ENCODE measurements at regions not wholly inside any gene's neighbourhood (a gene's known extent, or its start where the extent isn't known, plus 50 kb on each side); places are given as distances from the start of the nearest gene placed in this dataset.
"Not testable (repeated sequence)": the region's sequence is repeated elsewhere in the genome, so short reads cannot be mapped to it uniquely, and the experiment has no call there.

DNA sequence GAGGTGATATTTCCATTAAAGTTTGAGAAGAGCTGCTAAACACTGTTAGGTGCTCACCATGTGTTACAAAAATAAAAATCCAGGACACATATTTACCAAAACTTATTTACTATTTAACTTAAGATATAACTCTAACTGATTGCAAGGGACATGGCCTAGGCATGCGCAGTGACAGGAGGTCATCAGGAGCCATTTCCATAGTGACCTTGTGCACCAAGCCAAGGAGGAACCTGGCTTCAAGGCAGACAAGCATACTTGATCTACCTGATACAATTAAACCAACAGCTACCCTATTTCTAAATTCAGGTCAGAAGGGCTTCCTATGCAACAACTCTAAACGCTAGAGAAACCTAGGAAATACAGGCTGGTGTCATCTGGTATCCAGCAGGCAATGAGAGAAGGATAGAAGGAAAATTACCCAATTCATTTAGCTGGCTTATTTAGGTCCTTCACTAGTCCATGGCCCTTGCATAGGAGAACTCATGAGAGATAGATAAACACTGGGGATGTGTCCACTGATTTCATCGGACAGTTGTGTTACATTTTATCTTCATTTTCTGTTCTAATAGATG, 134.4 kb downstream of the FOXB1 start:
- DNase-seq, result no peak

DNA sequence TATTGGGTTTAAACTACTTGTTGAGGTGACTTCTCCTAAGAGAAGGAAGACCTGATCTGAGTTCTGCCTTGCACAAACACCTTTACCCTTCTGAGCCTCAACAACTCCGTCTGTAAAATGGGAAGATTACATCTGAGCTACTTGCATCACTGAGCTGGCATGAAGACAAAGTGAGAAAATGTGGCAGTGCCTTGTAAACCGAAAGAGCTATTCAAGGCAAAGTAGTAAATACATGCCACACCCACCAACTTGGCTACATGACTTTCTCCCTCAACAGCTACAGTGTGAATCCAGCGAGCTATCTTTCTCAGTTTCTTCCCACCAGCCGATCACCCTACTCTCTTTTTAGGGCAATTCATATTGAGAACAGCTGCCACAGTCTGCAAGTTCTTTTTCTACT, 148.3 kb downstream of the FOXB1 start:
- no peak for DNase-seq

DNA sequence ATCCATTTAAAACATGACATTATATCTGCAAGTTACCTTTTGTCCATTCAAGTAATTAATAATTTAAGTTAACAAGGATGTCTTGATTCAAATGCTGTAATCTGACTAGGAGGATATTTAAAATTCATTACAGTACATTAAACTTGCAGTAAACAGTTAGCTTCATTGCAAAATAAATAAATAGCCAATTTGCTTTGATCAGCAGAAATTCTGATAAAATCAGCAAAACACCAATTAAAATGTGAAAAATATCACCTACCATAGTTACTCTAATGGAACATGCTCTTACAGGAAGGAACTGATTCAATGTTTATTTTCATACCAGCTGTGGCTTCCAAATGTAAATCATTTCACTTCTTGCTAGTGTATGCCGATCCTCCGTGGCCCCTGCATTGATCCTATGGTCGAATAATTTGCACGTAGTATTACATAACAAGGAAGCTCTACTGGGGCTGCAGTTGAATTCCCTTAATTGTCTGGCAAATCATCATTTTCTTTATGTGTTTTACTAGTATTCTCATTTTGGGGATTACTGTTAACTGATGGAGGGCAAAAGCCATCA, 150.7 kb downstream of the FOXB1 start:
- DNase-seq, result no peak

DNA sequence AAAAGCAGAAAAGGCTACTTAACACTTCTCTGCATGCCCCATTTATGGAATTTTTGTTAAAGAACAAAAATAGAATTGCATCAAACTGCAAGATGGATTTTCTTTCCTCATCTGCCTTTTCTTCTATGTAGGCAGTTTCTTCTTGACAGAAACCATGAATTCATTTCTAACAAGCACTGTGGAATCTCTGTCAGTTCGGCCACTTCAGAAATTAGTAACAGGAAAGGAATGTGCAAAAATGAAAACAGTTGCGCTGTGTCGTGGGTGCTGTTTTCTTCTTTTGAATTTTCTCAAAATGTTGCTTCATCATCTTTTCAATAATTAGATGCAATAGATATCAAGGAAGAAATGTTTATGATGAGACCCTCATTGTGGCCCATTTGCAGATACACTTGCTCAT, 151.6 kb downstream of the FOXB1 start:
- DNase-seq, result no peak

DNA sequence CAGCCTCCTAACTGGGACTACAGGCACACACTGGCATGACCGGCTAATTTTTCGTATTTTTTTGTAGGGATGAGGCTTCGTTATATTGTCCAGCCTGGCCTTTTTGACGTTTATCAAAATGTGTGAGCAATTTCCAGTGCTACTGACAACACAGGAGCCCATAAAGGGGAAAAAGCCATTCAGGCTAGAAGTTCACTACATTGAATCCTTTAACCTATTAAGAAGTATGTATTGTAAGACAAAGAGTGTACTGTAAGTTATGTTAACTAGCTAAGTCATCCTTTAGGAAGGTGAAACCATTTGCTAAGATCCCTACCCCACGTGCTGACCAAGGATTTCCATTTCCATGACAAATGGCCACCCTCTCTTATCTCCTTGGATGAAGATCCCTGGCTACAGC, 156.8 kb downstream of the FOXB1 start:
- DNase-seq, result no peak

DNA sequence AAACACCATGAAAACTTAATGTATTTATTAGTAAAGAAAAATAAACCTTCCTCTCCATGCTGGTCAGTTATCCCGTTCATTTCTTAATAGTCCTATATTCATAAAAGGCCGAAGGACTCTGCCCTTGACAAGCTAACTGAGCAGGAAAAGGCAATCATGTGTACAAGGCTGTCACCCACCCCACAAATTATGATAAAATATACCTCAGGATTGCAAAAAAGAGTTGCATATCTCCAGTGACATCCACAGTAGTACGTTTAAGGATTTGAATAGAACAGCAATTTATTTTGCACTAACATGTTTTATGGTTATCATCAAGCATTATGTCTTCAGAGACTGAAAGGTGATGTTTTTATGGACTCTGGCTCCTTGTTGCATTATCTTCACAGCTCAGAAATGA, 157.6 kb downstream of the FOXB1 start:
- no peak for DNase-seq

DNA sequence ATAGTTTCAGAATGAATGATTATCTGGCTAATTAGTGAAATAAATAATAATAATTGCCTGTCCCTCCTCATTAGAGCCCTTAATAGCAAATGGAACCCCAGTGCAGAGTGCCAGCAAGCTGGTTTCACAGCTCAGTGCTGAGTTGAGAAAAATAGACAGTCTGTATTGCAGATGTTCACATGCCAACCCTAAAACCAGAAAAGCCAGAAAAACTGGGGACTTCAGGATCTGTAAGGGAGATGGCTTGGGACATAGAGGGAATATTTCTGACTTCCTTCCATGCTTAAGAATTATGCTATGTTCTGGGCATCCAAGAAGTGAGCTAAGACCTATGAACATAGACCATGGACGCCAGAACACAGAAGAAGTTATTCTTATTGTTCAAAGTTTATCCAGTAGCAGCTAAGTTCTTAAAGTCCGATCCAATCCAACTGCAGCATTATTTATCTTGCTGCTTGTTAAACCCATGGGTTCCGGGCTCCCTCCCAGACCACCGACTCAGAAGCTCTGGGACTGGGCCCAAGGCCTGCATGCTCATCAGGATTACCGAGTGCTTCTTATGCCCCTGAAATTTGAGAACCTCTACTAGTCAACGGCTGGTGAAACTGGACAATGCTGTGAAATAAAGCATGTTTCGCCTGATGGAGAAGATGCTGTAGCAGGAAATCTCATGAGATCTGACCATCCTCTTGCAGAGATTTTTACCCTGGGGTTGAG, 158.3 kb downstream of the FOXB1 start:
- no peak for DNase-seq

DNA sequence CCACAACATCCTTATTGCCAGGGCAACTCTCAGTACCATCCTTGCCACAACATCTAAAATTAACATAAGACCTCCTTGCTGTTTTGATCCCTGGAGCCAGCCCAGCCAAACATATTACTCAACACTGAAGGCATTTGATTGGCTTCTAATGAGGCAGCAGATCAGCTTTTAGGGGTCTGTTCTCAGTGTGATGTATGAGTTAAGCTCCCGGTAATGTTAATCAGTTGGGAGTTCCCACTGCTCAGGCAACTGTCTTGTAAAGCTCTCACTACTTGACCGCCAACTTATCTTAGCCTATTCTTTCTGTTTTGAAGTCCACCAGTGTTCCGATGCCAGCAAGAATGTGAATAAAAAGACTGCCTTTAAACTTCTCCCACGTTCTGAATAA, 158.9 kb downstream of the FOXB1 start:
- DNase-seq, result no peak

DNA sequence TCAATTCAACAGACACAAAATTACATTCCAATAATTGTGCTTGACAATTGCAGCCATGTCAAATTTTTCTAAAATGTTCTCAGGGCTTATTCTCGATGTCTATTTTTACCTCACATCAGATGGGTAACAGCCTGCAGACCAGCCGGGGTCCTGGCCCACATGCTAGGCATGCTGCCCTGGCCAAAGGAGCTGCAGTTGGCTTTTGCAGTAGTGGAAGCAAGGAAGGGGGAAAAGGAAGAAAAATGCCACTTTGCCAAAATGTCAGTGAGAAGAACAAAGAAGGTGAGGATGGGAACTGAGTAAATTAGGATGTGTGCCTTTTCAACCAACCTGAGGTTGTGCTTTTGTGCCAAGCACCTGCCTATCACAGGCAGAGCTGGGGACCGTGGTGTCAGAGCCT, 161.0 kb downstream of the FOXB1 start:
- no peak for DNase-seq

DNA sequence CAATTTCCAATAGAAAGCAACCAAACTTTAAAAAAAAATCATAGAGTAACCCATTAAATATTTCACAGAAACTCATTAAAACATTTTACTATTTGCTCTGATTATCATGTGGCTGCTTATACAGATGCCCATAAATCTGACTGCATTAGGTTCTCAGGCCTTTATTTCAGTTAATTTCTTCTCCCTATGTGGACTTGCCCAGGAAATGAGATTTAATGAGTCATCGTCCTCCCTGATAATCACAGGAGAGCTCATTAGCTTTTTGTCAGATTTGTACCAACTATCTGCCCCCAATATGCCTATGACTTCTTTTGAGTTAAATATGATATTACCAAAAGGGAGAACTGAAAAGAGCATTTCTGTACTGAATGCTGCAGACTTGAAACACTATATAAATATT, 168.0 kb downstream of the FOXB1 start:
- DNase-seq, result no peak

DNA sequence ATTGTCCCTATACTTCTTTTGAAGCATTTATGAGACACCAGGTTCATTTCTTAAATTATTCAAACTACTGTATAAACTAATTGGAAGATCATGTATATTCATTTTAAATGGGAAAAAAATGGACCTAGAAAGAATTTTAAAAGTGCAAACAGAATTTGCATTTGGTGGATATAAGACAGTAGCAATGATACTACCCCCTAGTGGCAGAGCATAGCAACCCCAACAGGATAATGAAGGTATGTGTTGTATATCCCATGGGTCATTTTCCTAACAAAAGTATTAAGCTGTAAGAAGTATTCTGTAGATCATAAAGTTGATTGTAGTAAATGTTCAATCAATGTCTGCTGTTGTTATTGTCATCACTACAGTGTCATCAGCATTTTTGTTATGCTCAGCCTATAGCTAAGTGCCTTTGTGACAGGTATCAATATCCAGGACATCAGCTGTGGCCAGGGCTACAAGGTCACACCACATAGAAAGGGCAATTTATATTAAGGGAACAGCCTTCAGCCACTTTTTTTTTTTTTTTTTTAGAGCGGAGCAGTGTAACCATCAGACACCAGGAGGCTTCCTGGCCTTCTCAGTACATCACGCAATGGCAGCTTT, 175.8 kb downstream of the FOXB1 start:
- DNase-seq, result no peak

DNA sequence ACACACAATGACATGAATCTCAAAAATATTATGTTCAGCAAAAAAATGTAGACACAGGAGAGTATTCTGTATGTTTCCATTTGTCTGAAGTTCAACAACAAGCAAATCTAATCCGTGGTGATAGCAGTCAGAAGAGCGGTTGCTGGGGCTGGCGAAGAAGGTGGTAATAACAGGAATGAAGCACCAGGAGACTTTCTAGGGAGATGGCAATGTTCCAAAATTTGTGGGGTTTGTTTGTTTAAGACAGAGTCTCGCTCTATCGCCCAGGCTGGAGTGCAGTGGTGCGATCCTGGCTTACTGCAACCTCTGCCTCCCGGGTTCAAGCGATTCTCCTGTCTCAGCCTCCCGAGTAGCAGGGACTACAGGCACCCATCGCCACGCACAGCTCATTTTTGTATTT, 177.8 kb downstream of the FOXB1 start:
- not testable (repeated sequence) for DNase-seq

DNA sequence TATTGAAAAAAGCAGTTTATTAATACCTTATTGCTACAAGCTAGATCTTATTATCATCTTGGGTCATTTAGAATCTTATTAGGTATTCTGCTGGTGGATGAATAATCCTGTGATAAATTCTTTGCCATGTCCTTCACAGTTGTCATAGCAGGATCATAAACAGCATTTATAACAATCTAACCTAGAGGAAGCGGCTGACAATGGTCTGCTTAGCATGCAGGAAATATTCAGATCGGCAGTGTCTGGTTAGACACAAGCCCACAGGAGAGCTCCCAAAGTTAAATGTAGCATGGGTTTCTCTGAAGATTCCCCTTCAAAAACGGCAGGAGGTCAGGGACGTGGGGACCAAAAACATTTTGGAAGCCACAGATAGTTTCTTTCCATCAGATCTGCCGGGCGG, 179.3 kb downstream of the FOXB1 start:
- DNase-seq, result no peak

DNA sequence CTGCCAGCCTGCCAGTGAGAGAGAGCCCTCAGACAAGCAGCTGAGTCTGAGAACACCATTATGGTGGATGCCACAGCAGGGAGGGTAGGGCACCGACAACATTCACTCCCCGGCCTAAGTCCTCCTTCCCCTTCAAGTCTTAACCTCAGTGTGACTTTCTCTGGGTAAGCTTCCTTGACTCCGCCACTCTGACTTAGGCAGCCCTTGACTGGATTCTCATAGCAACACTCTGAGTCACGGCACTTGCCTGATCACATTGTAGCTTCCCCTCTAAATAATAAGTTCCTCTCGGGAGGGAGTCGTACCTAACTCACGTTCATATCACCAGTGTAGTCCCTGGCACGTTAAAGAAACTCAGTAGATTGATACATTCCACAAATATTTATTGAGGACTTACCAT, 180.5 kb downstream of the FOXB1 start:
- no peak for DNase-seq

DNA sequence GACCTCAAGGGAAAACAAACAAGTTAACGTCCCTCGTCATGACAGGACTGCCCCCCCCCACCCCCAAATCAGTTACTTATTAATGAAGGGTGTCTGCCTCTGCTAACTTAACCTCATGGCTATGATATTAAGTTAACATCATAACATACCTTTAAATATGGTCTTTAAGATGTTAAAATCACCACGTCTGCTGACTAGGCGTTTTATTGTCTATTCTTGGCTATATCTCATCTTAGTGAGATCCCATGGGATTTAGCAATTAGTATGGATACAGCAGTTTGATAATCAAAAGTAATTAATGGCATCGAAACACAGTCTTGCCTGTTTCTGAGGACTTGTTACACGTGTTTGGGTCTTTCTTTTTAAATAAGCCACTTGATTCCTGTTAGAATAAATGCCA, 186.9 kb downstream of the FOXB1 start:
- no peak for DNase-seq

DNA sequence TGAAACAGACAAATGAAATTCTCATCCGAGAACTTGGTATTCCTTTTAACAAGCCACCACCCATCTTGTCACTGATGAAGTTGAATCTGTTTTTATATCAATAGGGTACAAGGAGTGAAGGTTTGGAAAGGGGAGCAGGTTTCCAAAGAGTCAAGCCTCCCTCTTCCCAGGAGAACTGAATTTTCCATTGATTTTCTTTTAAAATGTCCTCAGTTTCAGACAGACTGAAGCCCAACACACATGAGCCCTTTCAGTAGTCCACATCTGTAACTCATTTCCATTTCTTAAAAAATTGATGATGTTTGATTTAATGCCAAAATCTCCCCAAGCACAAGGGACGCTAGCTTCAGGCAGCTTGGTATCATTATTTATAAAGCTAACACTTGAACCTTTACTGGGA, 187.7 kb downstream of the FOXB1 start:
- DNase-seq, result no peak

DNA sequence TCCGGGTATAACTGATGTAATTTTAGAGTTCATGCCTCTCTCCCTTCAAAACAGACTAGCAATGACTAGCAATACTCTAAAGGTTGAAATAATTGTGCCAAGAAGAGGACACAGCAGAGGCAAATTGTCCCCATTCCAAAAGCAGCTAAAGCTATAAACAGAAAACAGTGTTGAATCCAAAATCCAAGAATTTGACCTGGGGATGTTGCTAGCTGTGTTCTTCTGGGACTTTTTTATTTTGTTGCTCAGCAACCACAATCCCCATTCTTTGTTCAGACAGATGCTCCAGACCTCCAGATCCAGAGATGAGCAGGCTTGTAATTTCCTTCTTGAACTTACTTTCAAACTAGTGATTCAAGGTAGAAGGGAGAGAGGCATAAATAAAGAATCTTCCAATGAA, 191.5 kb downstream of the FOXB1 start:
- DNase-seq, result no peak

DNA sequence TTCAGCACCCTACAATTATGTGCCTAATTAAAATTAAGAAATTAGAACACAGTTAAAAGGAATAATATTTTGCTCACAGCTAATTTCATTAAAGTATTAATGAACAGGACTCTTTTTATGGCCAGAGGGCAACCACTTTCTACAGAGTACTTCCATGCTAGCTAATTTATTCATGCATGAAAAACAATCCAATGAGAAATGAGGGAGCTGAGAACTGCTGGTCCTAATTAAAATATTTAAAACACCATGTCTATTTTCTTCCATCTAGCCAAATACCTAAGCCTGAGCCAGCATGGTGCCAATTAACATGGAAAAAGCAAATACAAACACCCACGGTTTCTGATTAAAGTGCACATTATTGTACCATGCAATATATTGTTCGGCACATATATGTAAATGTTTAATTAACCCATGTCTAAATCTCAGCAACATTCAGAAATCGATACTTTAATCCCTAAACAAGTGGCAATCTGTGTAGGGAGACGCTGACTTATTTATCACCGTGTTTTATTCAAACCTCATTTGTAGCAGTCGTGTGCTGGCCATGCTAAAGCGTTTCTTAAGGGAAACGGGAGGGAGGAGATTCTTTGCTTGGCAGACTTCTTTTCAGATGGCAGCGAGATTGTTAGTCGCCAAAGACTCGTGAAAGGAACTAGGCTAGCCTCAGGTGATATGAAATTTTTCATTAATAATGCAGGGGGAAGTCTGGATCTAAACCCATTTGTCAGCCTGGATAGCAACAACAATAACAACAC, 193.5 kb downstream of the ANXA2 start:
- DNase-seq, result no peak

DNA sequence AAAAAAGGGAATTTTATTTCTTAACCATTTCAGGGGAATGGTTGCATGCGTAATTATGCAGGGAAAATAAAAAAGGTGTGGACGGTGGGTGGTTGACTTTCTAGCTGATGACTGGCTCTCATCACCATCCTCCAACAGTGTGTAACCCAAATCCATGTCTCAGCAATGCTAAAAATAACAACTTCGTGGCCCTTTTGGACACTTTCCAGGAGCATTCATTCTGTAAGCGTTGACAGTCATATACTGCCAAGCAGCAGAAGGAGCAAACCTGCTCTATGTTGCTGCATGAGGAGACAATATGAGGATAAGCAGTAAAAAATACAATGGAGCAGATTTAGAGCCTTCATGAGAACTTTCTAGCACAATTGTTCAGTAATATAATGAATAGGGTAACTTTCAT, 189.1 kb downstream of the ANXA2 start:
- DNase-seq, result peak; percentile 29

DNA sequence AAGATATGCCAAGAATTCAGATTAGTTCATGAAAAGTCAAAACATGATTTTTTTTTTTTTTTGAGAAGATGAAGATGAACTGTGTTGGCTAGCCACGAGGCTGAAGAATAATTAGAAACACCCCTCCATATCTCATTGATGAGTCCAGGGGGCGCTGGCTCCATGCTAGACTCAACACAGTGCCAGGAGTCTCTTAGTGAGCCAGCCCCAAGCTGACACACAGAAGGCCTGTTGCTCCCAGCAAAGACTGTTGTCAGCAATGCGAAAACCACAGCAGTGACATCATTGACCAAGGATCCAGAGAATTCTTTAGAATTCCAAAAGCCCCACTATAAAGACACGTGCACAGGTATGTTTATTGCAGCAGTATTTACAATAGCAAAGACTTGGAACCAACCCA, 185.2 kb downstream of the ANXA2 start:
- no peak for DNase-seq

DNA sequence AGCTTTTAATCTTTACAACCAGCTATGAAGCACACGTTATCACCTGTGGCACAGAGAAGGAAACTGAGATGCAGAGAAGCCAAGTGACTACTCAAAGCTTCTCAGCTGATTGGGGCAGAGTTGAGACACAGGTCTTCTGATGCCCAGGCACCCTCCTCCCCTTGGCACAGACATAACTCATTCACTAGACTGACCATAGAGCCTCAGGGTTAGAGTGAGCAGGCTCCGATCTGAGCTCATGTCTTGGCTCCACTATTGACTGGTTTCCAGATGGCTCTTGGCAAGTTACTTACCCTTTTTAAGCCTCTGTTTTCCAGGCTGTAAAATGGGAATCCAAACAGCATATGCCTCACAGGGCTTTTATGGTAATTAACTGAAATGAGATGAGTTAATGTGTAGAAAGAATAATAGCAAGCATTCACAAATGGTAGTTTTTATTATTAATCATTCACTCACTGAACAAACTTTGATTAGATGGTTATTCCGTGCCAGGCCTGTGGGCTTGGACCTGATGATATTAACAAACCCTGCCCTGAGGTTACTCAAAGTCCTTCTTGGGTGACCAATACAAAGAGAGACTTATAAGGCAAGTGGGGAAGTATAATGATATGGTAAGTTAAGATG, 184.3 kb downstream of the ANXA2 start:
- no peak for DNase-seq

DNA sequence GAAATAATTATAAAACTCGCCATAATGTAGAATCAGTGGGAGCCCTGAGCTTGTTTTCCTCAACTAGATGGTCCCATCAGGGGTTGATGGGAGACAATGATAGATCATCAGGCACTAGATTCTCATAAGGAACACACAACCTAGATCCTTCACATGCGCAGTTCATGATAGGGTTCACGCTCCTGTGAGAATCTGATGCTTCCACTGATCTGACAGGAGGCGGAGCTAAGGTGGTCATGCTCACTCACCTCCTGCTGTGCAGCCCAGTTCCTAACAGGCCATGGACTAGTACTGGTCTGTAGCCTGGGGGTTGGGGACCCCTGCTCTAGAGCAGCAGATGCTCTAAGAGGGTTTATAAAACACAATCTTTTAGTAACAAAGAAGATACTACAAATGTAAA, 183.6 kb downstream of the ANXA2 start:
- DNase-seq, result no peak

DNA sequence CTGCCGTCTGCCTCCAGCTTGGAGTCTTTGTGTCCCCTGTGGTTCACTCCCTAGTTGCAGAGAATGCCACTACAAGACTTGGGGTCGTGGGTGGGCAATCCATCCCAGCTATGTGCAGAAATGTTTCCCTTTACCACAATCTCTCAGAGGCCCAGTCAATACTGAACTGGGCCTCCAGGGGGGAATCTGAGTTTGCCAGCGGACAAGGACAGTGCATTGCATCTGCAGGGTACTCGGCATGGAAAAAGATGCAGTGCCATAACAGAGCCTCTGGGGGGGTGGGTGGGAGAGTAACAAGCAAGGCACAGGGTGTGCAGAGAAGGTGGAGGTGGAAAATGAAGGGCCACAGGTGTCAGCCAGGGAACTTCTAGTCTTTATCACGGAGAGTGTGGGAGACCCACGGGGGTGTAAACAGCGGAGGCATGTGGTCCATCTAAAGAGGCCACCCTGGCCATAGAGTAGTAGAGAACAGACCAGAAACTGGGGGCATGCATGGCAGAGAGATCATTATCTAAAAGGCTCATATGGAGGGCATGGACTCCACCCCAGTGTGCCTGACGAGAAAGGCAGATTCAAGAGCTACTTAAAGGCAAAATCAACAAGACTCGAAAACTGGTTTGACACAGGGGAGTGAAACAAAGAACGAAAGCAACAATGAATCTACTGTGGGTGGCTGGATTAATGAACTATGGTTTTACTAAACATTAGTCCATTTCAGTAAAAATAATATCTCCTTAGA, 182.4 kb downstream of the ANXA2 start:
- peak; percentile 14 for DNase-seq

Measured in NCI-H774 (cell line).